GM12875 (cell line): ENCODE measurements at regions not wholly inside any gene's neighbourhood (a gene's known extent, or its start where the extent isn't known, plus 50 kb on each side); places are given as distances from the start of the nearest gene placed in this dataset.

Experiments used
- H3K4me3 ChIP-seq: one replicate; pipeline ENCODE4 v1.5.1; 2011; ENCODE audit warnings: low read depth, low read length, control low read depth
- CTCF ChIP-seq: IDR thresholded peaks from 2 replicates; pipeline ENCODE4 v1.5.1; 2011; ENCODE audit warnings: low read depth, mild to moderate bottlenecking, control low read depth, inconsistent platforms, low read length, moderate library complexity, borderline replicate concordance; ENCODE audit not compliant: insufficient read depth

GRCh38 chr10:4174197-4174596 lies 389.2 kb upstream of the KLF6 start:
- no peak overlapping the region for H3K4me3 ChIP-seq
- TF ChIP-seq CTCF: no peak

GRCh38 chr10:4170633-4171314 lies 385.8 kb upstream of the KLF6 start:
- H3K4me3 ChIP-seq: no peak overlapping the region
- no peak for TF ChIP-seq CTCF

- TF ChIP-seq CTCF: no peak
- H3K4me3 ChIP-seq: no peak overlapping the region
These were observed 385.2 kb upstream of the KLF6 start for GRCh38 chr10:4170181-4170580.

- H3K4me3 ChIP-seq: no peak overlapping the region
- no peak for TF ChIP-seq CTCF
These were observed 384.4 kb upstream of the KLF6 start for GRCh38 chr10:4169448-4169847.

GRCh38 chr10:4167216-4167615 lies 382.2 kb upstream of the KLF6 start:
- no peak for TF ChIP-seq CTCF
- H3K4me3 ChIP-seq: no peak overlapping the region

- no peak for TF ChIP-seq CTCF
- no peak overlapping the region for H3K4me3 ChIP-seq
These were observed 377.7 kb upstream of the KLF6 start for GRCh38 chr10:4162571-4163286.

- H3K4me3 ChIP-seq: no peak overlapping the region
- no peak for TF ChIP-seq CTCF
These were observed 374.2 kb upstream of the KLF6 start for GRCh38 chr10:4159173-4159572.
